ENCODE measurements at regions not wholly inside any gene's neighbourhood (a gene's known extent, or its start where the extent isn't known, plus 50 kb on each side); places are given as distances from the start of the nearest gene placed in this dataset.

DNA sequence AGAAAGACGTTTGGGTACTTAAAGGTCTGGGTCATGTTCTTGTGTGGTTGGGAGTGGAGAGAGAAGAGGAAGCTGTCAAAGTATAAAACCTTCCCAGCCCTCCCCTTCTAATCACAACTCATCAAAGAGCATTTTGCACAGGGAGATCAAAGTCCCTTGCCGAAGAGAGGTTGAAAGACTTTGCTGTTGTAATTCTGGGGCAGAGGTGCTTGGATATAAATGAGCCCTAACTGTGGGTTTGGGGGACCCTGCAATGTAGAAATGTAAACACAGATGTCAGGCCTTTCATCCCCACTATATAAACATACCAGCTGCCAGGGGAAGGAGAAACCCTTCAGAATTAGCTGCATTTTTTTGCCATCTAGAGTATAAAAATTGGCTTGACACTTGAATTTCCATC, 182.1 kb downstream of the ETAA1 start:
- TF ChIP-seq POLR2A (IDR thresholded peaks at IDR 0.05): no peak
- no peak for TF ChIP-seq CTCF (IDR thresholded peaks at IDR 0.05 in 4 of 5, conservative IDR thresholded peaks at IDR 0.05 in 1 of 5)

All from gastrocnemius medialis (tissue), 4 donors.